Liver (tissue), 7 donors: ENCODE measurements at regions not wholly inside any gene's neighbourhood (a gene's known extent, or its start where the extent isn't known, plus 50 kb on each side); places are given as distances from the start of the nearest gene placed in this dataset.

ENCODE experiments used
- DNase-seq: peaks from one replicate; pipeline ENCODE4 v3.0.0-alpha.2; 2017; ENCODE audit warnings: low spot score
- H3K27ac ChIP-seq, 2 donors: one replicate each; pipeline ENCODE4 v1.7.0; 2013; ENCODE audit warnings: inconsistent platforms in 2 of 2, low read length in 2 of 2, control low read depth in 1 of 2, low read depth in 1 of 2, mild to moderate bottlenecking in 1 of 2
- H3K27me3 ChIP-seq, 4 donors: one replicate each; pipeline versions ENCODE4 v1.6.1 to v1.7.0; 2013; ENCODE audit warnings: low read length in 3 of 4, inconsistent platforms in 1 of 4, mild to moderate bottlenecking in 1 of 4, moderate library complexity in 1 of 4; ENCODE audit not compliant: control insufficient read depth in 4 of 4, insufficient read depth in 4 of 4
- H3K36me3 ChIP-seq, 4 donors: one replicate each; pipeline versions ENCODE4 v1.6.1 to v1.7.0; 2013; ENCODE audit warnings: low read length in 3 of 4, mild to moderate bottlenecking in 3 of 4, low read depth in 1 of 4, moderate library complexity in 1 of 4; ENCODE audit not compliant: control insufficient read depth in 4 of 4, insufficient read depth in 3 of 4
- H3K4me1 ChIP-seq, 4 donors: one replicate each; pipeline versions ENCODE4 v1.6.1 to v1.7.0; 2013; ENCODE audit warnings: low read length in 3 of 4, mild to moderate bottlenecking in 3 of 4, moderate library complexity in 1 of 4; ENCODE audit not compliant: control insufficient read depth in 4 of 4, insufficient read depth in 4 of 4
- H3K4me3 ChIP-seq, 3 donors: one replicate each; pipeline versions ENCODE4 v1.6.1 to v1.7.0; 2013; ENCODE audit warnings: low read length in 3 of 3, control low read depth in 1 of 3, low read depth in 1 of 3, mild to moderate bottlenecking in 1 of 3
- H3K9ac ChIP-seq, 2 donors: one replicate each; pipeline ENCODE4 v1.7.0; 2013; ENCODE audit warnings: low read length in 2 of 2, mild to moderate bottlenecking in 2 of 2, moderate library complexity in 2 of 2, control low read depth in 1 of 2, low read depth in 1 of 2
- H3K9me3 ChIP-seq, 4 donors: one replicate each; pipeline versions ENCODE4 v1.6.1 to v1.7.0; 2013; ENCODE audit warnings: low read length in 3 of 4; ENCODE audit not compliant: control insufficient read depth in 4 of 4
- ATF3 ChIP-seq: IDR thresholded peaks from 2 replicates; pipeline ENCODE4 v1.6.1; 2016; ENCODE audit warnings: antibody characterized with exemption
- EGR1 ChIP-seq, 2 donors: IDR thresholded peaks; 2 replicates each; pipeline ENCODE4 v1.6.1; 2016 to 2018; ENCODE audit warnings: antibody characterized with exemption in 2 of 2, low read depth in 2 of 2
- FOXA1 ChIP-seq: IDR thresholded peaks from 2 replicates; pipeline ENCODE4 v1.6.1; 2016; ENCODE audit warnings: antibody characterized with exemption
- FOXA2 ChIP-seq: IDR thresholded peaks from 2 replicates; pipeline ENCODE4 v1.6.1; 2016; ENCODE audit warnings: antibody characterized with exemption
- GABPA ChIP-seq, 2 donors: IDR thresholded peaks in 1 of 2; conservative IDR thresholded peaks in 1 of 2; 2 replicates each; pipeline ENCODE4 v1.6.1; 2016; ENCODE audit warnings: antibody characterized with exemption in 2 of 2, mild to moderate bottlenecking in 1 of 2, moderate library complexity in 1 of 2
- HNF4A ChIP-seq, 2 donors: conservative IDR thresholded peaks; 2 replicates each; pipeline ENCODE4 v1.6.1; 2016; ENCODE audit warnings: antibody characterized with exemption in 2 of 2, mild to moderate bottlenecking in 2 of 2
- HNF4G ChIP-seq: IDR thresholded peaks from 2 replicates; pipeline ENCODE4 v1.6.1; 2016; ENCODE audit warnings: antibody characterized with exemption
- JUND ChIP-seq, 2 donors: IDR thresholded peaks; 2 replicates each; pipeline ENCODE4 v1.6.1; 2016; ENCODE audit warnings: antibody characterized with exemption in 2 of 2
- MAX ChIP-seq: IDR thresholded peaks from 2 replicates; pipeline ENCODE4 v1.6.1; 2016; ENCODE audit warnings: antibody characterized with exemption
- NR2F2 ChIP-seq: IDR thresholded peaks from 2 replicates; pipeline ENCODE4 v1.6.1; 2016; ENCODE audit warnings: antibody characterized with exemption
- RAD21 ChIP-seq, 2 donors: IDR thresholded peaks; 2 replicates each; pipeline ENCODE4 v1.6.1; 2016; ENCODE audit warnings: antibody characterized with exemption in 2 of 2, mild to moderate bottlenecking in 2 of 2
- REST ChIP-seq: IDR thresholded peaks from 2 replicates; pipeline ENCODE4 v1.6.1; 2016; ENCODE audit warnings: antibody characterized with exemption, mild to moderate bottlenecking
- RXRA ChIP-seq, 2 donors: IDR thresholded peaks; 2 replicates each; pipeline ENCODE4 v1.6.1; 2017 to 2018; ENCODE audit warnings: antibody characterized with exemption in 2 of 2, mild to moderate bottlenecking in 1 of 2
- SP1 ChIP-seq: IDR thresholded peaks from 2 replicates; pipeline ENCODE4 v1.6.1; 2018; ENCODE audit warnings: antibody characterized with exemption, mild to moderate bottlenecking
- TAF1 ChIP-seq: conservative IDR thresholded peaks from 2 replicates; pipeline ENCODE4 v1.6.1; 2016; ENCODE audit warnings: antibody characterized with exemption, mild to moderate bottlenecking
- YY1 ChIP-seq: IDR thresholded peaks from 2 replicates; pipeline ENCODE4 v1.6.1; 2016; ENCODE audit warnings: antibody characterized with exemption, mild to moderate bottlenecking
- ZBTB33 ChIP-seq: IDR thresholded peaks from 2 replicates; pipeline ENCODE4 v1.6.1; 2016; ENCODE audit warnings: antibody characterized with exemption
- WGBS: extraction: QIAGEN DNeasy Blood & Tissue Kit; methylation state at CpG from one replicate; pipeline ENCODE4 v1.1.7; 2013; 5-methylcytosine and 5-hydroxymethylcytosine counted together
- donor health status: healthy.
- donor health status: healthy.
- donor health status: healthy.
- donor health status: healthy.

DNA sequence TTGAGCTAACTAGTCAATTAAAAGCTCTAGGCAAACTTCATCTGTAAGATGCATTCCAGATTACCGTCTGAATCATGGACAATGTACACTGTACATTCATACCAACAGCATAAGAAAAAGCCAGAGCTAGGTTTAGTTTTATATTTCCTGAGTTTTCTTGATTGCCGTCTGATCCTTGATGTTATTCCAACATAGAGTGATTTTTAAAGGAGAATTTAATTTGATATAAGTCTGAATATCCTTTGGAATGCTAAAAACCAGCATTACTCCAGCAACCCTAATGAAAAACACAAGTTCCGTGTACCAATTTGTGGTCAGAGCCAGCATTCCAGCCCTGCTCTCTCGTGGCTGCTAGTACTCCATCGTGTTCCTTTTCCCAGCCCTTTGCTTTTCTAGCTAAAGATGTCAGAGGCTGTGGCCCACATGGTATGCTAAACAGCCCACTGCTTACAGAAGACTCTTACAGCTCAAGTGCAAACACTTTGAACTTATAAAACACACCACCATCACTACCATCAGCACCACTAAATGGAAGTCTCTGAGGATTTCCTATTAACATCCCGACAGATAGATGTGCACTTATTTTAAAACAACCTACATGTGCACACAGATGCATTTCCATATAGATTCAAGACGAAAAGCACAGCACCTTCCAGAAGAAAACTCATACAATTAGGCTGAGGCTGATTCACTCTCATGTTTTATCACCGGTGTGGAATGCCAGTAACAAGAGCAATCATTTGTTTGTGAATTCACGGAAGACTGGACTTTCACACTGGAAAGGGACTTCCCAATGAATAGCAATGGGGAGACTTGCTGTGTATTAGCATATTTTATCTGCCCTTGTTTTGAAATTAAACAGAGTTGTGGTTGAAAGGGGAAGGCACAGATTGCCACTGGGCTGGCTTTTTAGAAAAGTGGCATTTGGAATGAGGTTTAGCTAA, 246.9 kb upstream of the GAS1 start:
- Histone ChIP-seq H3K9ac (no peak overlapping the region), H3K27me3 (no peaks in the 10 kb centered on the region), H3K36me3 (no peaks in the 10 kb centered on the region), H3K4me3 (no peak overlapping the region), H3K9me3 (no peaks in the 10 kb centered on the region), H3K4me1 (no peaks in the 10 kb centered on the region), H3K27ac (no peak overlapping the region)
- 62% methylated on average over 9 of the region's 9 CpGs for WGBS
- DNase-seq: no peak
- no peak for TF ChIP-seq ZBTB33
- no peak for TF ChIP-seq MAX
- no peak for TF ChIP-seq FOXA1
- TF ChIP-seq JUND (IDR thresholded peaks at IDR 0.05): no peak
- TF ChIP-seq HNF4G: no peak
- no peak for TF ChIP-seq YY1
- no peak for TF ChIP-seq RAD21 (IDR thresholded peaks at IDR 0.05)
- no peak for TF ChIP-seq SP1
- TF ChIP-seq HNF4A (conservative IDR thresholded peaks at IDR 0.05): no peak
- no peak for TF ChIP-seq TAF1

- no peak for DNase-seq
- Histone ChIP-seq H3K27ac (no peak overlapping the region), H3K9me3 (no peaks in the 10 kb centered on the region), H3K4me1 (no peaks in the 10 kb centered on the region), H3K9ac (no peak overlapping the region), H3K36me3 (no peaks in the 10 kb centered on the region), H3K27me3 (no peaks in the 10 kb centered on the region), H3K4me3 (no peak overlapping the region)
- no peak for TF ChIP-seq REST
- no peak for TF ChIP-seq RXRA (IDR thresholded peaks at IDR 0.05)
- TF ChIP-seq ZBTB33: no peak
- TF ChIP-seq EGR1 (IDR thresholded peaks at IDR 0.05; ENCODE audit: low read depth in 2 of 2): no peak
- no peak for TF ChIP-seq HNF4G
- no peak for TF ChIP-seq JUND (IDR thresholded peaks at IDR 0.05)
- TF ChIP-seq TAF1: no peak
- no peak for TF ChIP-seq RAD21 (IDR thresholded peaks at IDR 0.05)
- no peak for TF ChIP-seq ATF3
- no peak for TF ChIP-seq FOXA1
- TF ChIP-seq SP1: no peak
- no peak for TF ChIP-seq GABPA (IDR thresholded peaks at IDR 0.05 in 1 of 2, conservative IDR thresholded peaks at IDR 0.05 in 1 of 2)
- TF ChIP-seq FOXA2: no peak
- no peak for TF ChIP-seq MAX
- TF ChIP-seq HNF4A (conservative IDR thresholded peaks at IDR 0.05): no peak
- TF ChIP-seq NR2F2: no peak
These were observed 248.0 kb upstream of the GAS1 start for GRCh38 chr9:87195306-87195705.
